ENCODE measurements at regions not wholly inside any gene's neighbourhood (a gene's known extent, or its start where the extent isn't known, plus 50 kb on each side); places are given as distances from the start of the nearest gene placed in this dataset.

DNA sequence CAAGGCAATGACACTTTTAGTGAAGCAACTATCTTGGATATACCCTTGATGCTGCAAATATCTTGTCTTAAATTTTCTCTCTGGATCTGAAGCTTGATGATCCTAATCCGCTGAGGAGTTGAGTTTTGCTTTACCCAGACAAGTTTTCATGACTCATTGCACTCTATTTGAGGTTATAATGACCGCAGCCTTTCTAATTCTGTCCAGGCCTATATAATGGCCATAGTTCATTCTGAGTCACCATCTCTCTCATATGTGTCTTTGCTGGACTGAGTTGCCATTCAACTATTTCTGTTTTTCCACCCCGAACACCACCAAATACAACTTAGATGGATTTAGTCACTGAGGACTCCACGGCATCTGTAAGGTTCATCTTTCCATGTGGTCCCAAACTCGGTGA, 802.1 kb upstream of the FAM98A start:
- Mint-ChIP-seq H3K9me3 (peaks cover 0 to 6% (median 0%) of the 10 kb centered on the region in 7 donors), H3K36me3 (no peaks in the 10 kb centered on the region), H3K4me3 (no peak overlapping the region), H3K4me1 (no peaks in the 10 kb centered on the region), H3K27me3 (ENCODE audit: low read depth in 3 of 3) (no peaks in the 10 kb centered on the region), H3K27ac (no peak overlapping the region)
- TF ChIP-seq, protein P1, sequence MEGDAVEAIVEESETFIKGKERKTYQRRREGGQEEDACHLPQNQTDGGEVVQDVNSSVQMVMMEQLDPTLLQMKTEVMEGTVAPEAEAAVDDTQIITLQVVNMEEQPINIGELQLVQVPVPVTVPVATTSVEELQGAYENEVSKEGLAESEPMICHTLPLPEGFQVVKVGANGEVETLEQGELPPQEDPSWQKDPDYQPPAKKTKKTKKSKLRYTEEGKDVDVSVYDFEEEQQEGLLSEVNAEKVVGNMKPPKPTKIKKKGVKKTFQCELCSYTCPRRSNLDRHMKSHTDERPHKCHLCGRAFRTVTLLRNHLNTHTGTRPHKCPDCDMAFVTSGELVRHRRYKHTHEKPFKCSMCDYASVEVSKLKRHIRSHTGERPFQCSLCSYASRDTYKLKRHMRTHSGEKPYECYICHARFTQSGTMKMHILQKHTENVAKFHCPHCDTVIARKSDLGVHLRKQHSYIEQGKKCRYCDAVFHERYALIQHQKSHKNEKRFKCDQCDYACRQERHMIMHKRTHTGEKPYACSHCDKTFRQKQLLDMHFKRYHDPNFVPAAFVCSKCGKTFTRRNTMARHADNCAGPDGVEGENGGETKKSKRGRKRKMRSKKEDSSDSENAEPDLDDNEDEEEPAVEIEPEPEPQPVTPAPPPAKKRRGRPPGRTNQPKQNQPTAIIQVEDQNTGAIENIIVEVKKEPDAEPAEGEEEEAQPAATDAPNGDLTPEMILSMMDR (IDR thresholded peaks at IDR 0.05), result no peak
- no peaks in the 10 kb centered on the region for H3K79me2 ChIP-seq (ENCODE audit: insufficient read depth, low read length)
- WGBS (ENCODE audit: insufficient coverage), result 88% methylated on average over 4 of the region's 5 CpGs
- no peaks in the 10 kb centered on the region for H3K27me3 ChIP-seq (ENCODE audit: control insufficient read depth in 2 of 2, insufficient read depth in 2 of 2, low read length in 2 of 2)
- no peak overlapping the region for H3K4me3 ChIP-seq (replicated peaks in 1 of 3; ENCODE audit: low read depth in 2 of 3, low read length in 3 of 3)
- H4K20me1 ChIP-seq (ENCODE audit: insufficient read depth, low read length), result no peaks in the 10 kb centered on the region
- no peak overlapping the region for H3K27ac ChIP-seq (ENCODE audit: low read depth in 1 of 2, low read length in 2 of 2)
- no peak overlapping the region for H3K9ac ChIP-seq (ENCODE audit: insufficient read depth, low read length, poor library complexity, severe bottlenecking)
- H3K9me3 ChIP-seq (replicated peaks in 1 of 2; ENCODE audit: control insufficient read depth in 1 of 2, insufficient read depth in 1 of 2, low read length in 2 of 2), result no peaks in the 10 kb centered on the region
- H2AFZ ChIP-seq (ENCODE audit: insufficient read depth, low read depth, low read length, poor library complexity, severe bottlenecking), result no peak overlapping the region
- no peaks in the 10 kb centered on the region for H3K36me3 ChIP-seq (replicated peaks in 1 of 2; ENCODE audit: control insufficient read depth in 1 of 2, insufficient read depth in 2 of 2, low read length in 2 of 2)
- H3K4me2 ChIP-seq (replicated peaks; ENCODE audit: extremely low read depth, low read length, poor library complexity, severe bottlenecking), result no peak overlapping the region
- no peak for DNase-seq
- H3K4me1 ChIP-seq (ENCODE audit: control insufficient read depth in 1 of 2, insufficient read depth in 2 of 2, low read length in 2 of 2), result no peaks in the 10 kb centered on the region
- intact Hi-C loops (cut with micrococcal nuclease), result no loop called here

- TF ChIP-seq, protein P1 (IDR thresholded peaks at IDR 0.05), result no peak
- H3K9me3 Mint-ChIP-seq, result peaks cover 2 to 14% (median 3%) of the 10 kb centered on the region in 7 donors
- Histone ChIP-seq H3K4me2 (replicated peaks; ENCODE audit: extremely low read depth, low read length, poor library complexity, severe bottlenecking) (no peak overlapping the region), H3K9ac (ENCODE audit: insufficient read depth, low read length, poor library complexity, severe bottlenecking) (no peak overlapping the region), H3K4me1 (ENCODE audit: control insufficient read depth in 1 of 2, insufficient read depth in 2 of 2, low read length in 2 of 2) (no peaks in the 10 kb centered on the region), H2AFZ (ENCODE audit: insufficient read depth, low read depth, low read length, poor library complexity, severe bottlenecking) (no peak overlapping the region), H4K20me1 (ENCODE audit: insufficient read depth, low read length) (no peaks in the 10 kb centered on the region), H3K27ac (ENCODE audit: low read depth in 1 of 2, low read length in 2 of 2) (no peak overlapping the region), H3K36me3 (replicated peaks in 1 of 2; ENCODE audit: control insufficient read depth in 1 of 2, insufficient read depth in 2 of 2, low read length in 2 of 2) (no peaks in the 10 kb centered on the region), H3K27me3 (ENCODE audit: control insufficient read depth in 2 of 2, insufficient read depth in 2 of 2, low read length in 2 of 2) (no peaks in the 10 kb centered on the region), H3K79me2 (ENCODE audit: insufficient read depth, low read length) (no peaks in the 10 kb centered on the region), H3K9me3 (replicated peaks in 1 of 2; ENCODE audit: control insufficient read depth in 1 of 2, insufficient read depth in 1 of 2, low read length in 2 of 2) (peaks cover 6 to 7% of the 10 kb centered on the region in 2 donors), H3K4me3 (replicated peaks in 1 of 3; ENCODE audit: low read depth in 2 of 3, low read length in 3 of 3) (no peak overlapping the region)
- no peak for DNase-seq
- intact Hi-C loops (cut with micrococcal nuclease), result no loop called here
- H3K36me3 Mint-ChIP-seq, result no peaks in the 10 kb centered on the region
- H3K4me1 Mint-ChIP-seq, result no peaks in the 10 kb centered on the region
- WGBS (ENCODE audit: insufficient coverage), result no CpG with 5 or more reads among the region's 2 CpGs
- peaks cover 0 to 1% (median 0%) of the 10 kb centered on the region in 3 donors for H3K27me3 Mint-ChIP-seq (ENCODE audit: low read depth in 3 of 3)
- H3K4me3 Mint-ChIP-seq, result no peak overlapping the region
- H3K27ac Mint-ChIP-seq, result no peak overlapping the region
Observed at GRCh38 chr2:34388446-34388845, 789.3 kb upstream of the FAM98A start.

Data from CD14-positive monocyte (primary cell).